ENCODE measurements at regions not wholly inside any gene's neighbourhood (a gene's known extent, or its start where the extent isn't known, plus 50 kb on each side); places are given as distances from the start of the nearest gene placed in this dataset.
"Not testable (repeated sequence)": the region's sequence is repeated elsewhere in the genome, so short reads cannot be mapped to it uniquely, and the experiment has no call there.

GRCh38 chr11:45732343-45732742, 66.9 kb upstream of the CHST1 start:
- no TSS peak for BruUV-seq (replicated peaks)
- Histone ChIP-seq H3K4me2 (ENCODE audit: low read length) (no peak overlapping the region), H4K20me1 (ENCODE audit: insufficient read depth, low read length) (no peaks in the 10 kb centered on the region), H3K9me3 (ENCODE audit: low read length) (no peaks in the 10 kb centered on the region), H3K9me2 (ENCODE audit: insufficient read depth, low read length) (no peaks in the 10 kb centered on the region), H3K36me3 (ENCODE audit: insufficient read depth, low read length) (no peaks in the 10 kb centered on the region), H3K4me1 (ENCODE audit: insufficient read depth, low read length, poor library complexity, severe bottlenecking) (no peaks in the 10 kb centered on the region), H3K4me3 (ENCODE audit: low read depth, low read length, poor library complexity, severe bottlenecking) (no peak overlapping the region), H2AFZ (ENCODE audit: low read length) (no peak overlapping the region), H3K27ac (ENCODE audit: low read depth, low read length, poor library complexity, severe bottlenecking) (no peak overlapping the region), H3K79me2 (ENCODE audit: insufficient read depth, low read depth, low read length) (no peaks in the 10 kb centered on the region)
- TF ChIP-seq EZH2phosphoT487 (IDR thresholded peaks at IDR 0.05; ENCODE audit: borderline replicate concordance, low read depth, low read length) (no peak), CTCF (conservative IDR thresholded peaks at IDR 0.05; ENCODE audit: low read length) (no peak)
- intact Hi-C loops (cut with micrococcal nuclease; ENCODE audit: unreplicated experiment), result no loop called here
- DNase-seq (ENCODE audit: low spot score), result no peak
- ChIA-PET CTCF (ENCODE audit: unreplicated experiment) (no interaction called here), POLR2A (no interaction called here)

- CTCF ChIA-PET (ENCODE audit: unreplicated experiment), result not testable (repeated sequence)
Measured at GRCh38 chr11:45731171-45731570, 65.7 kb upstream of the CHST1 start.

GRCh38 chr11:45730014-45730413, 64.6 kb upstream of the CHST1 start:
- no peaks in the 10 kb centered on the region for H3K79me2 ChIP-seq (ENCODE audit: insufficient read depth, low read depth, low read length)
- H3K4me1 ChIP-seq (ENCODE audit: insufficient read depth, low read length, poor library complexity, severe bottlenecking), result no peaks in the 10 kb centered on the region
- no peak overlapping the region for H3K27ac ChIP-seq (ENCODE audit: low read depth, low read length, poor library complexity, severe bottlenecking)
- H3K9me2 ChIP-seq (ENCODE audit: insufficient read depth, low read length), result no peaks in the 10 kb centered on the region
- no peak overlapping the region for H3K4me3 ChIP-seq (ENCODE audit: low read depth, low read length, poor library complexity, severe bottlenecking)
- no peaks in the 10 kb centered on the region for H3K9me3 ChIP-seq (ENCODE audit: low read length)
- BruUV-seq (replicated peaks), result no TSS peak
- CTCF ChIA-PET (ENCODE audit: unreplicated experiment), result no interaction called here
- DNase-seq (ENCODE audit: low spot score), result no peak
- POLR2A ChIA-PET, result no interaction called here
- TF ChIP-seq CTCF (conservative IDR thresholded peaks at IDR 0.05; ENCODE audit: low read length) (no peak), EZH2phosphoT487 (IDR thresholded peaks at IDR 0.05; ENCODE audit: borderline replicate concordance, low read depth, low read length) (no peak)
- no peaks in the 10 kb centered on the region for H4K20me1 ChIP-seq (ENCODE audit: insufficient read depth, low read length)
- H3K4me2 ChIP-seq (ENCODE audit: low read length), result no peak overlapping the region
- H3K36me3 ChIP-seq (ENCODE audit: insufficient read depth, low read length), result no peaks in the 10 kb centered on the region
- intact Hi-C loops (cut with micrococcal nuclease; ENCODE audit: unreplicated experiment), result no loop called here
- no peak overlapping the region for H2AFZ ChIP-seq (ENCODE audit: low read length)

More at GRCh38 chr11:45731171-45731570, 65.7 kb upstream of the CHST1 start:
- H3K27ac ChIP-seq (ENCODE audit: low read depth, low read length, poor library complexity, severe bottlenecking); H3K79me2 ChIP-seq (ENCODE audit: insufficient read depth, low read depth, low read length); intact Hi-C loops (cut with micrococcal nuclease; ENCODE audit: unreplicated experiment); H3K4me2 ChIP-seq (ENCODE audit: low read length); H3K9me3 ChIP-seq (ENCODE audit: low read length); H3K36me3 ChIP-seq (ENCODE audit: insufficient read depth, low read length); H3K4me3 ChIP-seq (ENCODE audit: low read depth, low read length, poor library complexity, severe bottlenecking); H4K20me1 ChIP-seq (ENCODE audit: insufficient read depth, low read length); DNase-seq (ENCODE audit: low spot score); POLR2A ChIA-PET; H2AFZ ChIP-seq (ENCODE audit: low read length); BruUV-seq (replicated peaks); H3K9me2 ChIP-seq (ENCODE audit: insufficient read depth, low read length); H3K4me1 ChIP-seq (ENCODE audit: insufficient read depth, low read length, poor library complexity, severe bottlenecking): not testable (repeated sequence)
